ENCODE measurements at regions not wholly inside any gene's neighbourhood (a gene's known extent, or its start where the extent isn't known, plus 50 kb on each side); places are given as distances from the start of the nearest gene placed in this dataset.

- Histone ChIP-seq H3K27me3 (ENCODE audit: control insufficient read depth in 1 of 2, insufficient read depth in 1 of 2, low read length in 2 of 2) (peaks cover 0 to 12% of the 10 kb centered on the region in 2 experiments), H3K9ac (ENCODE audit: low read length) (no peak overlapping the region), H2BK5ac (ENCODE audit: low read depth, low read length, poor library complexity, severe bottlenecking) (no peak overlapping the region), H4K91ac (ENCODE audit: low read length) (no peak overlapping the region), H2BK12ac (ENCODE audit: low read length in 2 of 2) (no peak overlapping the region), H3K14ac (ENCODE audit: low read length in 2 of 2) (no peak overlapping the region), H3K4me3 (ENCODE audit: insufficient read depth in 1 of 2, low read depth in 1 of 2, low read length in 2 of 2) (no peak overlapping the region), H2AK5ac (ENCODE audit: low read length, severe bottlenecking) (no peak overlapping the region), H3K79me1 (replicated peaks; ENCODE audit: low read length, poor library complexity, severe bottlenecking) (no peaks in the 10 kb centered on the region), H3K18ac (ENCODE audit: low read depth in 1 of 2, low read length in 2 of 2) (no peak overlapping the region), H2BK120ac (ENCODE audit: low read depth, low read length) (no peak overlapping the region), H3K36me3 (ENCODE audit: control insufficient read depth in 1 of 2, insufficient read depth in 2 of 2, low read depth in 1 of 2, low read length in 2 of 2) (peaks cover 0 to 2% of the 10 kb centered on the region in 2 experiments), H2BK15ac (ENCODE audit: low read depth, poor library complexity, severe bottlenecking) (no peak overlapping the region), H3K4ac (ENCODE audit: low read depth in 1 of 2, low read length in 2 of 2) (no peak overlapping the region), H4K8ac (ENCODE audit: low read length) (no peak overlapping the region), H3K4me1 (ENCODE audit: control insufficient read depth, insufficient read depth, low read depth, low read length) (no peaks in the 10 kb centered on the region), H3K27ac (ENCODE audit: low read length, poor library complexity, severe bottlenecking) (no peak overlapping the region), H3K23ac (ENCODE audit: low read length in 2 of 2) (no peak overlapping the region), H3K4me2 (ENCODE audit: low read length, poor library complexity, severe bottlenecking) (no peak overlapping the region), H2AFZ (ENCODE audit: low read depth, low read length) (no peak overlapping the region), H3K9me3 (ENCODE audit: control insufficient read depth, low read length) (no peaks in the 10 kb centered on the region)
- DNase-seq, result no peak
- WGBS, result 83% methylated on average over 5 of the region's 5 CpGs
Measured at GRCh38 chr6:170184316-170184715, 106.6 kb downstream of the DLL1 start.

GRCh38 chr6:170183521-170183920, 107.4 kb downstream of the DLL1 start:
- no peak overlapping the region for H2BK15ac ChIP-seq (ENCODE audit: low read depth, poor library complexity, severe bottlenecking)
- H4K8ac ChIP-seq (ENCODE audit: low read length), result no peak overlapping the region
- H3K23ac ChIP-seq (ENCODE audit: low read length in 2 of 2), result no peak overlapping the region
- peaks cover 0 to 12% of the 10 kb centered on the region in 2 experiments for H3K27me3 ChIP-seq (ENCODE audit: control insufficient read depth in 1 of 2, insufficient read depth in 1 of 2, low read length in 2 of 2)
- no peak overlapping the region for H2AK5ac ChIP-seq (ENCODE audit: low read length, severe bottlenecking)
- no peak overlapping the region for H2AFZ ChIP-seq (ENCODE audit: low read depth, low read length)
- H3K4ac ChIP-seq (ENCODE audit: low read depth in 1 of 2, low read length in 2 of 2), result no peak overlapping the region
- no peak for DNase-seq
- no peak overlapping the region for H3K27ac ChIP-seq (ENCODE audit: low read length, poor library complexity, severe bottlenecking)
- no peak overlapping the region for H2BK120ac ChIP-seq (ENCODE audit: low read depth, low read length)
- H3K18ac ChIP-seq (ENCODE audit: low read depth in 1 of 2, low read length in 2 of 2), result no peak overlapping the region
- H3K4me2 ChIP-seq (ENCODE audit: low read length, poor library complexity, severe bottlenecking), result no peak overlapping the region
- no peaks in the 10 kb centered on the region for H3K36me3 ChIP-seq (ENCODE audit: control insufficient read depth in 1 of 2, insufficient read depth in 2 of 2, low read depth in 1 of 2, low read length in 2 of 2)
- H3K14ac ChIP-seq (ENCODE audit: low read length in 2 of 2), result no peak overlapping the region
- no peak overlapping the region for H3K9ac ChIP-seq (ENCODE audit: low read length)
- no peaks in the 10 kb centered on the region for H3K79me1 ChIP-seq (replicated peaks; ENCODE audit: low read length, poor library complexity, severe bottlenecking)
- no peaks in the 10 kb centered on the region for H3K4me1 ChIP-seq (ENCODE audit: control insufficient read depth, insufficient read depth, low read depth, low read length)
- H3K4me3 ChIP-seq (ENCODE audit: insufficient read depth in 1 of 2, low read depth in 1 of 2, low read length in 2 of 2), result no peak overlapping the region
- no peak overlapping the region for H2BK12ac ChIP-seq (ENCODE audit: low read length in 2 of 2)
- H4K91ac ChIP-seq (ENCODE audit: low read length), result no peak overlapping the region
- H2BK5ac ChIP-seq (ENCODE audit: low read depth, low read length, poor library complexity, severe bottlenecking), result no peak overlapping the region
- no peaks in the 10 kb centered on the region for H3K9me3 ChIP-seq (ENCODE audit: control insufficient read depth, low read length)

- no peak overlapping the region for H3K18ac ChIP-seq (ENCODE audit: low read depth in 1 of 2, low read length in 2 of 2)
- no peak overlapping the region for H2BK5ac ChIP-seq (ENCODE audit: low read depth, low read length, poor library complexity, severe bottlenecking)
- H3K4ac ChIP-seq (ENCODE audit: low read depth in 1 of 2, low read length in 2 of 2), result no peak overlapping the region
- H2BK15ac ChIP-seq (ENCODE audit: low read depth, poor library complexity, severe bottlenecking), result no peak overlapping the region
- no peaks in the 10 kb centered on the region for H3K36me3 ChIP-seq (ENCODE audit: control insufficient read depth in 1 of 2, insufficient read depth in 2 of 2, low read depth in 1 of 2, low read length in 2 of 2)
- H3K14ac ChIP-seq (ENCODE audit: low read length in 2 of 2), result no peak overlapping the region
- no peak overlapping the region for H2AFZ ChIP-seq (ENCODE audit: low read depth, low read length)
- H3K27ac ChIP-seq (ENCODE audit: low read length, poor library complexity, severe bottlenecking), result no peak overlapping the region
- H3K9me3 ChIP-seq (ENCODE audit: control insufficient read depth, low read length), result no peaks in the 10 kb centered on the region
- H2BK12ac ChIP-seq (ENCODE audit: low read length in 2 of 2), result no peak overlapping the region
- no peaks in the 10 kb centered on the region for H3K79me1 ChIP-seq (replicated peaks; ENCODE audit: low read length, poor library complexity, severe bottlenecking)
- no peak overlapping the region for H3K4me2 ChIP-seq (ENCODE audit: low read length, poor library complexity, severe bottlenecking)
- H3K9ac ChIP-seq (ENCODE audit: low read length), result no peak overlapping the region
- H3K4me3 ChIP-seq (ENCODE audit: insufficient read depth in 1 of 2, low read depth in 1 of 2, low read length in 2 of 2), result no peak overlapping the region
- H3K23ac ChIP-seq (ENCODE audit: low read length in 2 of 2), result no peak overlapping the region
- H3K4me1 ChIP-seq (ENCODE audit: control insufficient read depth, insufficient read depth, low read depth, low read length), result no peaks in the 10 kb centered on the region
- DNase-seq, result no peak
- no peak overlapping the region for H4K91ac ChIP-seq (ENCODE audit: low read length)
- no peak overlapping the region for H2AK5ac ChIP-seq (ENCODE audit: low read length, severe bottlenecking)
- no peak overlapping the region for H2BK120ac ChIP-seq (ENCODE audit: low read depth, low read length)
- H4K8ac ChIP-seq (ENCODE audit: low read length), result no peak overlapping the region
- peaks cover 0 to 9% of the 10 kb centered on the region in 2 experiments for H3K27me3 ChIP-seq (ENCODE audit: control insufficient read depth in 1 of 2, insufficient read depth in 1 of 2, low read length in 2 of 2)
- WGBS, result 73% methylated on average over 10 of the region's 10 CpGs
Measured at GRCh38 chr6:170182781-170183120, 108.1 kb downstream of the DLL1 start.

- 74% methylated on average over 19 of the region's 19 CpGs for WGBS
- H3K4me1 ChIP-seq (ENCODE audit: control insufficient read depth, insufficient read depth, low read depth, low read length), result no peaks in the 10 kb centered on the region
- no peak overlapping the region for H3K4me2 ChIP-seq (ENCODE audit: low read length, poor library complexity, severe bottlenecking)
Measured at GRCh38 chr6:170182093-170182780, 108.6 kb downstream of the DLL1 start.

More at GRCh38 chr6:170182093-170182780, 108.6 kb downstream of the DLL1 start:
- no peak overlapping the region for H2BK12ac ChIP-seq (ENCODE audit: low read length in 2 of 2)
- H3K4me3 ChIP-seq (ENCODE audit: insufficient read depth in 1 of 2, low read depth in 1 of 2, low read length in 2 of 2), result no peak overlapping the region
- H4K8ac ChIP-seq (ENCODE audit: low read length), result no peak overlapping the region
- peaks cover 0 to 7% of the 10 kb centered on the region in 2 experiments for H3K27me3 ChIP-seq (ENCODE audit: control insufficient read depth in 1 of 2, insufficient read depth in 1 of 2, low read length in 2 of 2)
- no peak overlapping the region for H3K9ac ChIP-seq (ENCODE audit: low read length)
- H3K36me3 ChIP-seq (ENCODE audit: control insufficient read depth in 1 of 2, insufficient read depth in 2 of 2, low read depth in 1 of 2, low read length in 2 of 2), result no peaks in the 10 kb centered on the region
- no peak overlapping the region for H4K91ac ChIP-seq (ENCODE audit: low read length)
- H2AK5ac ChIP-seq (ENCODE audit: low read length, severe bottlenecking), result no peak overlapping the region
- no peak overlapping the region for H3K4ac ChIP-seq (ENCODE audit: low read depth in 1 of 2, low read length in 2 of 2)
- no peak overlapping the region for H2BK5ac ChIP-seq (ENCODE audit: low read depth, low read length, poor library complexity, severe bottlenecking)
- H3K79me1 ChIP-seq (replicated peaks; ENCODE audit: low read length, poor library complexity, severe bottlenecking), result no peaks in the 10 kb centered on the region
- no peaks in the 10 kb centered on the region for H3K9me3 ChIP-seq (ENCODE audit: control insufficient read depth, low read length)
- no peak overlapping the region for H3K27ac ChIP-seq (ENCODE audit: low read length, poor library complexity, severe bottlenecking)
- no peak overlapping the region for H3K23ac ChIP-seq (ENCODE audit: low read length in 2 of 2)
- no peak overlapping the region for H2BK15ac ChIP-seq (ENCODE audit: low read depth, poor library complexity, severe bottlenecking)
- H2AFZ ChIP-seq (ENCODE audit: low read depth, low read length), result no peak overlapping the region
- DNase-seq, result no peak
- no peak overlapping the region for H3K14ac ChIP-seq (ENCODE audit: low read length in 2 of 2)
- H3K18ac ChIP-seq (ENCODE audit: low read depth in 1 of 2, low read length in 2 of 2), result no peak overlapping the region
- H2BK120ac ChIP-seq (ENCODE audit: low read depth, low read length), result no peak overlapping the region

Data from mesenchymal stem cell (in vitro differentiated cells and primary cell).